ENCODE measurements at regions not wholly inside any gene's neighbourhood (a gene's known extent, or its start where the extent isn't known, plus 50 kb on each side); places are given as distances from the start of the nearest gene placed in this dataset.

GRCh38 chr10:44822349-44822748 lies 88.8 kb upstream of the TMEM72 start:
- ChIA-PET CTCF (no interaction called here), POLR2A (no interaction called here)
- H3K27ac Mint-ChIP-seq = no peak overlapping the region
- H3K4me1 Mint-ChIP-seq = no peaks in the 10 kb centered on the region
- no peaks in the 10 kb centered on the region for H3K27me3 Mint-ChIP-seq
- H3K4me3 Mint-ChIP-seq = no peak overlapping the region
- H3K9me3 Mint-ChIP-seq = no peaks in the 10 kb centered on the region
- H3K36me3 Mint-ChIP-seq (ENCODE audit: low read depth) = no peaks in the 10 kb centered on the region
- DNase-seq = no peak

- no peaks in the 10 kb centered on the region for H3K36me3 Mint-ChIP-seq (ENCODE audit: low read depth)
- DNase-seq = no peak
- H3K4me3 Mint-ChIP-seq = no peak overlapping the region
- ChIA-PET CTCF (no interaction called here), POLR2A (no interaction called here)
- H3K27me3 Mint-ChIP-seq = no peaks in the 10 kb centered on the region
- no peaks in the 10 kb centered on the region for H3K9me3 Mint-ChIP-seq
- no peak overlapping the region for H3K27ac Mint-ChIP-seq
- H3K4me1 Mint-ChIP-seq = no peaks in the 10 kb centered on the region
Observed at GRCh38 chr10:44822966-44823365, 88.2 kb upstream of the TMEM72 start.

GRCh38 chr10:44824607-44825006 lies 86.5 kb upstream of the TMEM72 start:
- H3K4me1 Mint-ChIP-seq = no peaks in the 10 kb centered on the region
- DNase-seq = no peak
- H3K27ac Mint-ChIP-seq = no peak overlapping the region
- H3K9me3 Mint-ChIP-seq = no peaks in the 10 kb centered on the region
- ChIA-PET POLR2A (no interaction called here), CTCF (no interaction called here)
- H3K27me3 Mint-ChIP-seq = no peaks in the 10 kb centered on the region
- no peaks in the 10 kb centered on the region for H3K36me3 Mint-ChIP-seq (ENCODE audit: low read depth)
- H3K4me3 Mint-ChIP-seq = no peak overlapping the region

- no peaks in the 10 kb centered on the region for H3K36me3 Mint-ChIP-seq (ENCODE audit: low read depth)
- CTCF ChIA-PET = no interaction called here
- no peak overlapping the region for H3K27ac Mint-ChIP-seq
- DNase-seq = no peak
- no peaks in the 10 kb centered on the region for H3K9me3 Mint-ChIP-seq
- POLR2A ChIA-PET = no interaction called here
- H3K4me3 Mint-ChIP-seq = no peak overlapping the region
- no peaks in the 10 kb centered on the region for H3K4me1 Mint-ChIP-seq
- peaks cover 2% of the 10 kb centered on the region for H3K27me3 Mint-ChIP-seq
Observed at GRCh38 chr10:44827431-44828006, 83.6 kb upstream of the TMEM72 start.

- no peaks in the 10 kb centered on the region for H3K4me1 Mint-ChIP-seq
- DNase-seq = no peak
- H3K27me3 Mint-ChIP-seq = peaks cover 2% of the 10 kb centered on the region
- H3K27ac Mint-ChIP-seq = no peak overlapping the region
- no peaks in the 10 kb centered on the region for H3K9me3 Mint-ChIP-seq
- H3K4me3 Mint-ChIP-seq = no peak overlapping the region
- CTCF ChIA-PET = no interaction called here
- POLR2A ChIA-PET = no interaction called here
- H3K36me3 Mint-ChIP-seq (ENCODE audit: low read depth) = no peaks in the 10 kb centered on the region
Observed at GRCh38 chr10:44828508-44829142, 82.5 kb upstream of the TMEM72 start.

GRCh38 chr10:44829426-44829825 lies 81.7 kb upstream of the TMEM72 start:
- H3K4me3 Mint-ChIP-seq = no peak overlapping the region
- no peaks in the 10 kb centered on the region for H3K4me1 Mint-ChIP-seq
- CTCF ChIA-PET = no interaction called here
- H3K9me3 Mint-ChIP-seq = no peaks in the 10 kb centered on the region
- no peak overlapping the region for H3K27ac Mint-ChIP-seq
- H3K27me3 Mint-ChIP-seq = peaks cover 2% of the 10 kb centered on the region
- no peaks in the 10 kb centered on the region for H3K36me3 Mint-ChIP-seq (ENCODE audit: low read depth)
- DNase-seq = no peak
- POLR2A ChIA-PET = no interaction called here

GRCh38 chr10:44830022-44830421 lies 81.1 kb upstream of the TMEM72 start:
- no peaks in the 10 kb centered on the region for H3K9me3 Mint-ChIP-seq
- H3K36me3 Mint-ChIP-seq (ENCODE audit: low read depth) = no peaks in the 10 kb centered on the region
- H3K4me3 Mint-ChIP-seq = no peak overlapping the region
- no peaks in the 10 kb centered on the region for H3K4me1 Mint-ChIP-seq
- peaks cover 2% of the 10 kb centered on the region for H3K27me3 Mint-ChIP-seq
- DNase-seq = no peak
- no peak overlapping the region for H3K27ac Mint-ChIP-seq
- CTCF ChIA-PET = no interaction called here
- POLR2A ChIA-PET = no interaction called here

- ChIA-PET CTCF (interaction anchor here (1.0 kb wide), 1 partner anchor 33 kb away, joined by 3 read pairs; no protein-coding TSS in a partner anchor), POLR2A (no interaction called here)
- H3K4me3 Mint-ChIP-seq = no peak overlapping the region
- H3K9me3 Mint-ChIP-seq = no peaks in the 10 kb centered on the region
- H3K4me1 Mint-ChIP-seq = no peaks in the 10 kb centered on the region
- no peak for DNase-seq
- H3K27me3 Mint-ChIP-seq = peaks cover 2% of the 10 kb centered on the region
- H3K27ac Mint-ChIP-seq = no peak overlapping the region
- no peaks in the 10 kb centered on the region for H3K36me3 Mint-ChIP-seq (ENCODE audit: low read depth)
Observed at GRCh38 chr10:44831581-44831980, 79.6 kb upstream of the TMEM72 start.

GRCh38 chr10:44832595-44833390 lies 78.3 kb upstream of the TMEM72 start:
- POLR2A ChIA-PET = no interaction called here

GRCh38 chr10:44834131-44834530 lies 77.0 kb upstream of the TMEM72 start:
- Mint-ChIP-seq H3K36me3 (ENCODE audit: low read depth) (no peaks in the 10 kb centered on the region), H3K4me3 (no peak overlapping the region), H3K27me3 (peaks cover 4% of the 10 kb centered on the region), H3K4me1 (no peaks in the 10 kb centered on the region), H3K27ac (no peak overlapping the region), H3K9me3 (no peaks in the 10 kb centered on the region)
- ChIA-PET POLR2A (no interaction called here), CTCF (interaction anchor here (0.7 kb wide), 1 partner anchor 1100 kb away, joined by 3 read pairs; no protein-coding TSS in a partner anchor)
- no peak for DNase-seq

More at GRCh38 chr10:44832595-44833390, 78.3 kb upstream of the TMEM72 start:
- Mint-ChIP-seq H3K4me1 (no peaks in the 10 kb centered on the region), H3K36me3 (ENCODE audit: low read depth) (no peaks in the 10 kb centered on the region), H3K4me3 (no peak overlapping the region), H3K27ac (no peak overlapping the region), H3K9me3 (no peaks in the 10 kb centered on the region), H3K27me3 (peaks cover 4% of the 10 kb centered on the region)
- CTCF ChIA-PET = no interaction called here
- DNase-seq = no peak

GRCh38 chr10:44835300-44835699 lies 75.8 kb upstream of the TMEM72 start:
- H3K9me3 Mint-ChIP-seq = no peaks in the 10 kb centered on the region
- ChIA-PET CTCF (no interaction called here), POLR2A (no interaction called here)
- H3K27ac Mint-ChIP-seq = no peak overlapping the region
- no peak overlapping the region for H3K4me3 Mint-ChIP-seq
- peaks cover 1% of the 10 kb centered on the region for H3K4me1 Mint-ChIP-seq
- no peaks in the 10 kb centered on the region for H3K36me3 Mint-ChIP-seq (ENCODE audit: low read depth)
- DNase-seq = no peak
- peaks cover 4% of the 10 kb centered on the region for H3K27me3 Mint-ChIP-seq

GRCh38 chr10:44843484-44843883 lies 67.7 kb upstream of the TMEM72 start:
- ChIA-PET CTCF (no interaction called here), POLR2A (no interaction called here)
- no peak for DNase-seq
- H3K4me1 Mint-ChIP-seq = peaks cover 1% of the 10 kb centered on the region
- no peaks in the 10 kb centered on the region for H3K36me3 Mint-ChIP-seq (ENCODE audit: low read depth)
- peaks cover 3% of the 10 kb centered on the region for H3K27me3 Mint-ChIP-seq
- H3K27ac Mint-ChIP-seq = no peak overlapping the region
- no peak overlapping the region for H3K4me3 Mint-ChIP-seq
- H3K9me3 Mint-ChIP-seq = no peaks in the 10 kb centered on the region

GRCh38 chr10:44845361-44846175 lies 65.6 kb upstream of the TMEM72 start:
- DNase-seq = no peak
- Mint-ChIP-seq H3K9me3 (no peaks in the 10 kb centered on the region), H3K27ac (no peak overlapping the region), H3K4me3 (no peak overlapping the region), H3K36me3 (ENCODE audit: low read depth) (no peaks in the 10 kb centered on the region), H3K4me1 (no peaks in the 10 kb centered on the region), H3K27me3 (peaks cover 3% of the 10 kb centered on the region)
- CTCF ChIA-PET = no interaction called here
- POLR2A ChIA-PET = no interaction called here

Measured in activated CD4-positive, alpha-beta memory T cell treated with anti-CD3 and anti-CD28 coated beads, Interleukin-2, amount 10 ng/mL, durations not matched to agents 7 days and 5 days (primary cell).